Hepatocyte (in vitro differentiated cells): ENCODE measurements at regions not wholly inside any gene's neighbourhood (a gene's known extent, or its start where the extent isn't known, plus 50 kb on each side); places are given as distances from the start of the nearest gene placed in this dataset.

Experiments
- DNase-seq: peaks from one replicate; pipeline ENCODE4 v3.0.0-alpha.2; 2016; ENCODE audit warnings: low spot score
- H2AFZ ChIP-seq: fragments of 200-600 bp; sonication (generic); 2 replicates; pipeline ENCODE4 v1.6.0; 2016; ENCODE audit warnings: antibody characterized with exemption, mild to moderate bottlenecking
- H3K27ac ChIP-seq: fragments of 200-600 bp; sonication (generic); 2 replicates; pipeline ENCODE4 v1.5.1; 2016; ENCODE audit warnings: mild to moderate bottlenecking
- H3K27me3 ChIP-seq: fragments of 200-600 bp; sonication (generic); 2 replicates; pipeline ENCODE4 v1.6.1; 2016
- H3K36me3 ChIP-seq: fragments of 200-600 bp; sonication (generic); replicated peaks from 2 replicates; pipeline ENCODE4 v1.5.1; 2016; ENCODE audit warnings: low read depth; ENCODE audit not compliant: insufficient read depth
- H3K4me1 ChIP-seq: fragments of 200-600 bp; sonication (generic); 2 replicates; pipeline ENCODE4 v1.5.1; 2016; ENCODE audit warnings: mild to moderate bottlenecking, moderate library complexity; ENCODE audit not compliant: insufficient read depth
- H3K4me2 ChIP-seq: fragments of 200-600 bp; sonication (generic); 2 replicates; pipeline ENCODE4 v1.6.0; 2016
- H3K4me3 ChIP-seq: fragments of 200-600 bp; sonication (generic); 2 replicates; pipeline ENCODE4 v1.5.1; 2016; ENCODE audit warnings: mild to moderate bottlenecking
- H3K79me2 ChIP-seq: fragments of 200-600 bp; sonication (generic); 2 replicates; pipeline ENCODE4 v1.6.0; 2017; ENCODE audit warnings: mild to moderate bottlenecking
- H3K9me2 ChIP-seq: fragments of 200-600 bp; sonication (generic); replicated peaks from 2 replicates; pipeline ENCODE4 v1.6.0; 2017; ENCODE audit warnings: mild to moderate bottlenecking; ENCODE audit not compliant: insufficient read depth
- H3K9me3 ChIP-seq: fragments of 200-600 bp; sonication (generic); 2 replicates; pipeline ENCODE4 v1.5.1; 2016; ENCODE audit warnings: low read depth, mild to moderate bottlenecking
- H4K20me1 ChIP-seq: fragments of 200-600 bp; sonication (generic); 2 replicates; pipeline ENCODE4 v1.6.0; 2016; ENCODE audit warnings: mild to moderate bottlenecking; ENCODE audit not compliant: insufficient read depth, poor library complexity, severe bottlenecking
- EZH2 ChIP-seq: fragments of 200-600 bp; sonication (generic); IDR thresholded peaks from 2 replicates; pipeline ENCODE4 v1.6.1; 2016; ENCODE audit warnings: antibody characterized with exemption, mild to moderate bottlenecking, borderline replicate concordance
- EZH2phosphoT487 ChIP-seq: fragments of 200-600 bp; sonication (generic); IDR thresholded peaks from one replicate; pipeline ENCODE4 v1.6.1; 2018; ENCODE audit warnings: antibody characterized with exemption, mild to moderate bottlenecking, low read depth, moderate library complexity; ENCODE audit not compliant: unreplicated experiment, severe bottlenecking
- WGBS: methylation state at CpG from one replicate; pipeline ENCODE4 v1.1.6; 2016; ENCODE audit warnings: low lambda C conversion rate; ENCODE audit errors: missing lambda C conversion rate; 5-methylcytosine and 5-hydroxymethylcytosine counted together
- TF ChIP-seq, protein P1 (sequence below): fragments of 200-600 bp; sonication (generic); IDR thresholded peaks from 2 replicates; pipeline ENCODE4 v1.5.1; 2016; ENCODE audit warnings: antibody characterized with exemption, mild to moderate bottlenecking; ENCODE audit not compliant: poor library complexity

DNA sequence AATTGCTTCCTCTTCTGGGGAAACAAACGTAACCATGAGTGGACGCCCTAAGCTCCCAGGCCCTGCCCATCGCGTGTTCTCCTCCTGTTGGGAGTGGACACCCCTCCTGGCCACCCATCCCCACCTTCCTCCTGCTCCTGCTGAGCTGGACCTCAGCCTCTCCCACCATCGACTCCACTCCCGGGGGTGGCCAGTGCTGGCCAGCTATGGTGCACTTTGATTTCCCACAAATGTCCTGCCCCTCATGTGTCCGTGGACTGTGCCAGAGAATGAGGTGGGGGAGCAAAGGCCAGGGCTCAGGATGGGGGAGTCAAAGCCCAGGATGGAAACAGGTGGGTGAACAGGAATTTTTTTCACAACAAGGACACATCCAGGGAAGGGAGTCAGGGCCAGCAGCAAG lies 62.8 kb downstream of the MED10 start:
- H3K27me3 ChIP-seq, result no peaks in the 10 kb centered on the region
- no peak for DNase-seq
- TF ChIP-seq EZH2phosphoT487, result no peak
- TF ChIP-seq, protein P1, sequence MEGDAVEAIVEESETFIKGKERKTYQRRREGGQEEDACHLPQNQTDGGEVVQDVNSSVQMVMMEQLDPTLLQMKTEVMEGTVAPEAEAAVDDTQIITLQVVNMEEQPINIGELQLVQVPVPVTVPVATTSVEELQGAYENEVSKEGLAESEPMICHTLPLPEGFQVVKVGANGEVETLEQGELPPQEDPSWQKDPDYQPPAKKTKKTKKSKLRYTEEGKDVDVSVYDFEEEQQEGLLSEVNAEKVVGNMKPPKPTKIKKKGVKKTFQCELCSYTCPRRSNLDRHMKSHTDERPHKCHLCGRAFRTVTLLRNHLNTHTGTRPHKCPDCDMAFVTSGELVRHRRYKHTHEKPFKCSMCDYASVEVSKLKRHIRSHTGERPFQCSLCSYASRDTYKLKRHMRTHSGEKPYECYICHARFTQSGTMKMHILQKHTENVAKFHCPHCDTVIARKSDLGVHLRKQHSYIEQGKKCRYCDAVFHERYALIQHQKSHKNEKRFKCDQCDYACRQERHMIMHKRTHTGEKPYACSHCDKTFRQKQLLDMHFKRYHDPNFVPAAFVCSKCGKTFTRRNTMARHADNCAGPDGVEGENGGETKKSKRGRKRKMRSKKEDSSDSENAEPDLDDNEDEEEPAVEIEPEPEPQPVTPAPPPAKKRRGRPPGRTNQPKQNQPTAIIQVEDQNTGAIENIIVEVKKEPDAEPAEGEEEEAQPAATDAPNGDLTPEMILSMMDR, result no peak
- no peak for TF ChIP-seq EZH2
- no peak overlapping the region for H3K4me2 ChIP-seq
- H3K79me2 ChIP-seq, result no peaks in the 10 kb centered on the region
- H3K4me3 ChIP-seq, result no peak overlapping the region
- 74% methylated on average over 6 of the region's 7 CpGs for WGBS
- no peaks in the 10 kb centered on the region for H3K4me1 ChIP-seq
- H4K20me1 ChIP-seq, result no peaks in the 10 kb centered on the region
- no peaks in the 10 kb centered on the region for H3K9me3 ChIP-seq
- H3K9me2 ChIP-seq, result no peaks in the 10 kb centered on the region
- no peak overlapping the region for H2AFZ ChIP-seq
- no peak overlapping the region for H3K27ac ChIP-seq
- H3K36me3 ChIP-seq, result no peaks in the 10 kb centered on the region

DNA sequence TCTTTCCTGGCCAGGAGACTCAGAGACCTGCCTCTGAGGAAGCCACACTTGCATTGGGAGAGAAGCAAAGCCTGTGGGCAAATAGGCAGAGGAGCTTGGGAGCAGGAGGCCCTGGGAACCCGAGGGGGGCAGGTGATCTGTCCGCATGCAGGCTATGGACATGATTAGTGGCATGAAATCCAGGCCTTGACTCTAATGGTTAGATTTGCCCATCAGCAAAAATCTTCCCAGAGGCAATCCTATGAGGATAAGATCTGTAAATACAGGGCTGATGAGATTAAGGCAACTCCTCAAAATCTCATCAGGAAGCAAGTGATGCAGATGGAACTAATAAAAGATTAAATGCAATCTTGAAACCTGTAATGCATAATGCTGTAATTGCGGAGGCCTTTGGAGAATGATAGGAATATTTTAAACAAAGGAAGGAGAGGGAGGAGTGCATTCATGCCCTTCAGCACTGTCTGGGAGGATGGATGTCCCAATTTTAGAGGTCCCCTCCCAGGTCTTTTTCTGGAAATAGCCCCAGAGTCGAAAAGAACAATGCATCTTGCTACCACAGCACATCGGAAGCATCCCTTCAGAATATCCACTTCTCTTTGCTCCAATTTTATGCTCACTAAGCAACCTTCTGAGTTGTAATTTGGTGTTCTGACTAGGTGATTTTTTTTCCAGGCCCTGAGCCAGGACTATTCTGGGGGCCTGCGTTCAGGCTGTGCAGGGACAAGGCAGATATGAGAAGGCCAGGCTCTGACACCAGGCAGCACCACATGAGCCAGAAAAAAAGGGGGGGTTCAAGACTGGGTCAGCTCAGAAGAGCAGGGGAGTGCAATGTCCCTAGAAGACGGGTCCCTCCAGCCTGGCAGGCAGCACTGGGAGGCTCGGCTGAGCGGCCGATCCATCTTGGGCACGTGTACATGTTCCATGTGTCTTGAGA lies 66.5 kb downstream of the MED10 start:
- H3K4me1 ChIP-seq, result no peaks in the 10 kb centered on the region
- no peak for DNase-seq
- no peaks in the 10 kb centered on the region for H3K9me2 ChIP-seq
- no peak for TF ChIP-seq EZH2phosphoT487
- TF ChIP-seq EZH2, result no peak
- TF ChIP-seq, protein P1, result no peak
- no peaks in the 10 kb centered on the region for H4K20me1 ChIP-seq
- no peak overlapping the region for H3K27ac ChIP-seq
- H3K36me3 ChIP-seq, result no peaks in the 10 kb centered on the region
- 85% methylated on average over 11 of the region's 11 CpGs for WGBS
- no peak overlapping the region for H3K4me3 ChIP-seq
- H3K9me3 ChIP-seq, result no peaks in the 10 kb centered on the region
- H3K4me2 ChIP-seq, result no peak overlapping the region
- H3K27me3 ChIP-seq, result no peaks in the 10 kb centered on the region
- no peaks in the 10 kb centered on the region for H3K79me2 ChIP-seq
- H2AFZ ChIP-seq, result no peak overlapping the region

DNA sequence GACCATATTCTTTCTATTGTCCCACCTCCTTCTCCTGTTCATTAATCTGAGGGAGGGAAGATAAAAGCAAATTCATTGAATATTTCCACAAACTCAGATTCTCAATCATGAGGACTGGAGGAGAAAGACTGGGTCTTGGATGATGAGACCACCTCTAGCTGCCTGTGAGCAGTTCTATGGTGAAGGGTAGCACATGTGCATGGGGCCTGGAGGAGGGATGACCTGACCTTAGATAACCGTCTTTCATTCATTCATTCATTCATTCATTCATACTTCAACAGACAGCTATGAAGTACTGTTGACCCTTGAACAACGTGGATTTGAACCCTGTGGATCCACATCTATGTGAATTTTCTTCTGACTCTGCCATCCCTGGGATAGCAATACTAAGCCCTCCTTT lies 68.4 kb downstream of the MED10 start:
- WGBS, result 56% methylated on average over 2 of the region's 2 CpGs
- H3K36me3 ChIP-seq, result no peaks in the 10 kb centered on the region
- no peaks in the 10 kb centered on the region for H3K79me2 ChIP-seq
- H3K27ac ChIP-seq, result no peak overlapping the region
- no peak overlapping the region for H3K4me3 ChIP-seq
- no peak for DNase-seq
- no peak overlapping the region for H2AFZ ChIP-seq
- no peaks in the 10 kb centered on the region for H3K27me3 ChIP-seq
- H3K4me2 ChIP-seq, result no peak overlapping the region
- H3K4me1 ChIP-seq, result no peaks in the 10 kb centered on the region
- H4K20me1 ChIP-seq, result no peaks in the 10 kb centered on the region
- H3K9me2 ChIP-seq, result no peaks in the 10 kb centered on the region
- TF ChIP-seq EZH2 (no peak), EZH2phosphoT487 (no peak)
- TF ChIP-seq, protein P1, result no peak
- H3K9me3 ChIP-seq, result no peaks in the 10 kb centered on the region
